NOMO-1 treated with DMSO at 0.1 percent for 48 hours (cell line): ENCODE measurements at regions not wholly inside any gene's neighbourhood (a gene's known extent, or its start where the extent isn't known, plus 50 kb on each side); places are given as distances from the start of the nearest gene placed in this dataset.

Experiments
- DNase-seq: peaks from one replicate; lab custom pipeline; 2025; ENCODE audit not compliant: unreplicated experiment; lab: John Stamatoyannopoulos, UW

GRCh38 chr3:65233561-65233960 lies 545.8 kb upstream of the ADAMTS9 start:
- DNase-seq: no peak

GRCh38 chr3:65231544-65231943 lies 543.7 kb upstream of the ADAMTS9 start:
- peak; percentile 3 for DNase-seq

- DNase-seq: no peak
Observed at GRCh38 chr3:65230261-65231139, 542.7 kb upstream of the ADAMTS9 start.

- DNase-seq: no peak
Observed at GRCh38 chr3:65226287-65226686, 538.5 kb upstream of the ADAMTS9 start.

GRCh38 chr3:65210026-65210814 lies 522.4 kb upstream of the ADAMTS9 start:
- DNase-seq: no peak

GRCh38 chr3:65202395-65202794 lies 514.6 kb upstream of the ADAMTS9 start:
- no peak for DNase-seq

- no peak for DNase-seq
Observed at GRCh38 chr3:65201926-65202325, 514.1 kb upstream of the ADAMTS9 start.

GRCh38 chr3:65200310-65200970 lies 512.6 kb upstream of the ADAMTS9 start:
- no peak for DNase-seq

GRCh38 chr3:65196663-65197062 lies 508.9 kb upstream of the ADAMTS9 start:
- DNase-seq: no peak

GRCh38 chr3:65195211-65196006 lies 507.6 kb upstream of the ADAMTS9 start:
- DNase-seq: no peak

- no peak for DNase-seq
Observed at GRCh38 chr3:65194744-65195143, 506.9 kb upstream of the ADAMTS9 start.

GRCh38 chr3:65194047-65194714 lies 506.4 kb upstream of the ADAMTS9 start:
- no peak for DNase-seq

- no peak for DNase-seq
Observed at GRCh38 chr3:65193531-65193930, 505.7 kb upstream of the ADAMTS9 start.

- DNase-seq: no peak
Observed at GRCh38 chr3:65190111-65190510, 502.3 kb upstream of the ADAMTS9 start.

GRCh38 chr3:65186268-65186667 lies 498.5 kb upstream of the ADAMTS9 start:
- no peak for DNase-seq

- DNase-seq: no peak
Observed at GRCh38 chr3:65182682-65183081, 494.9 kb upstream of the ADAMTS9 start.

- DNase-seq: no peak
Observed at GRCh38 chr3:65182085-65182484, 494.3 kb upstream of the ADAMTS9 start.

- no peak for DNase-seq
Observed at GRCh38 chr3:65181391-65181871, 493.6 kb upstream of the ADAMTS9 start.

- no peak for DNase-seq
Observed at GRCh38 chr3:65178703-65179102, 490.9 kb upstream of the ADAMTS9 start.

- no peak for DNase-seq
Observed at GRCh38 chr3:65177960-65178376, 490.2 kb upstream of the ADAMTS9 start.
